ENCODE measurements at regions not wholly inside any gene's neighbourhood (a gene's known extent, or its start where the extent isn't known, plus 50 kb on each side); places are given as distances from the start of the nearest gene placed in this dataset.
A peak's percentile ranks its signal among the peaks of the same experiment; 100 is the strongest.

- TF ChIP-seq CTCF (conservative IDR thresholded peaks at IDR 0.05): no peak
- H3K27me3 ChIP-seq (ENCODE audit: insufficient read depth, low read length): no peaks in the 10 kb centered on the region
These were observed 274.8 kb downstream of the CTTN start for GRCh38 chr11:70672991-70673653.

More at GRCh38 chr11:70672991-70673653, 274.8 kb downstream of the CTTN start:
- no peak overlapping the region for H3K14ac ChIP-seq (ENCODE audit: insufficient read depth, low read length)
- no peak overlapping the region for H2BK120ac ChIP-seq (ENCODE audit: low read depth, low read length, poor library complexity, severe bottlenecking)
- no peaks in the 10 kb centered on the region for H4K20me1 ChIP-seq (ENCODE audit: control insufficient read depth, insufficient read depth, insufficient read length)
- H3K27ac Mint-ChIP-seq: peak overlapping the region in 1 of 3 experiments; percentile 34; a peak in 1 of 7 replicates
- H3K18ac ChIP-seq (ENCODE audit: insufficient read length, low read depth, low read length): no peak overlapping the region
- peaks cover 1% of the 10 kb centered on the region; the same call in 1 of the 2 replicates for H3K27me3 Mint-ChIP-seq (ENCODE audit: low read depth)
- H2AFZ ChIP-seq (ENCODE audit: low read length): no peak overlapping the region
- H4K8ac ChIP-seq (replicated peaks; ENCODE audit: insufficient read length, low read depth, low read length): no peak overlapping the region
- no peak overlapping the region for H3K27ac ChIP-seq (ENCODE audit: insufficient read length, low read depth, low read length)
- no peak overlapping the region for H3K4me2 ChIP-seq (ENCODE audit: insufficient read depth, insufficient read length, low read length)
- no peak overlapping the region for H3K4me3 Mint-ChIP-seq
- no peak overlapping the region for H2BK15ac ChIP-seq (ENCODE audit: low read depth, low read length)
- H2BK12ac ChIP-seq (ENCODE audit: insufficient read length, low read depth, low read length): no peak overlapping the region
- peaks cover 9% of the 10 kb centered on the region; the same call in 1 of the 2 replicates for H3K4me1 ChIP-seq (ENCODE audit: insufficient read depth, low read length)
- H3K23me2 ChIP-seq (ENCODE audit: insufficient read length, low read depth, low read length, poor library complexity, severe bottlenecking): no peaks in the 10 kb centered on the region
- H3K79me1 ChIP-seq (ENCODE audit: insufficient read depth, low read depth, low read length, poor library complexity, severe bottlenecking): no peaks in the 10 kb centered on the region
- DNase-seq: no peak
- no peak overlapping the region for H3K9ac ChIP-seq (ENCODE audit: extremely low read depth, insufficient read length, low read length)
- WGBS (ENCODE audit: extremely low coverage, insufficient read length, low lambda C conversion rate): no CpG with 5 or more reads among the region's 8 CpGs
- no peaks in the 10 kb centered on the region for H3K79me2 ChIP-seq (ENCODE audit: insufficient read depth, low read length)
- H3K9me3 Mint-ChIP-seq: no peaks in the 10 kb centered on the region
- H3K9me3 ChIP-seq (ENCODE audit: control insufficient read depth, low read depth, low read length): no peaks in the 10 kb centered on the region
- H3K23ac ChIP-seq (ENCODE audit: insufficient read length, low read depth, low read length): no peak overlapping the region
- no peak overlapping the region for H4K5ac ChIP-seq (ENCODE audit: insufficient read length, low read depth, low read length)
- no peak overlapping the region for H3K56ac ChIP-seq (ENCODE audit: insufficient read length, low read depth, low read length)
- H2BK5ac ChIP-seq (ENCODE audit: insufficient read length, low read length): no peak overlapping the region
- no peak overlapping the region for H2BK20ac ChIP-seq (ENCODE audit: low read depth, low read length, poor library complexity, severe bottlenecking)
- peaks cover 0 to 8% (median 4%) of the 10 kb centered on the region in 3 experiments; a peak in 2 of 7 replicates for H3K36me3 Mint-ChIP-seq (ENCODE audit: insufficient read depth in 1 of 3, low read depth in 3 of 3)
- H2AK5ac ChIP-seq (ENCODE audit: insufficient read length, low read length): no peak overlapping the region
- peaks cover 38 to 52% of the 10 kb centered on the region in 2 experiments for H3K4me1 Mint-ChIP-seq
- no peak overlapping the region for H4K91ac ChIP-seq (ENCODE audit: insufficient read length, low read depth, low read length)
- no peak overlapping the region for H3K4ac ChIP-seq (ENCODE audit: low read depth, low read length)
- no peak overlapping the region for H3T11ph ChIP-seq (ENCODE audit: low read length)
